ENCODE measurements at regions not wholly inside any gene's neighbourhood (a gene's known extent, or its start where the extent isn't known, plus 50 kb on each side); places are given as distances from the start of the nearest gene placed in this dataset.

DNA sequence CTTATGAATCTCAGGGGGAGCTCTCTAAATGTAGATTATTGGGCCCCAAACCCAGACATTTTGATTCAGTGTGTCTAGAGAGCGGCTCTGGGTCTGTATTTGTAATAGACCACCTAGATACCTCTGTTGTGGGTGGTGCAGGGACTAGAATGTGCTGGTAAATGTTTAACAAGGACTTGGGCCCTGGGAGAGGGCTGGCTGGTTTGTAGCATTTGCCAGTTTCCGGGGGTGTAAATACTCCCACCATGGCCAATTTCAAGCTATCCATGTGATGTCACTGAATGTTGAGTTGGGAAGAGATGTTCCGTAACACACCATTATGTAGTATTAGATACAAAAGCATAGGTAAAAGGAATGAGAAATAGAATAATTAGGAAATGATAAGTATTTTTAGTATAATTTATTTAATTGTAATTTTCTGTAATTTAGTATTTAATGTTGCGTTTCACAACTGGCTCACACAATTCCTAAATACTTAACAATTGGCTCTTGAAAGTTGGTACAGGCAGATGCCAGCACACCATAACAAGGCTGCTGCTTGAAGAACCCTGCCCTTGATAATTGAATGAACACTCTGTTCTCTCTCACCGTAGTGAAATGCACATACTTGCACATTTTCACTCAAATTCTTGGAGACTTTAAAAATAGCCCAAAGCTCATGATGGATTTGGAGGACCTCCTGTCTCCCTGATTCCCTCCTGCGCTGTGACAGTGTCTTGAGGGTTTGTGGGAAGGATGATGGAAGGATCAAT lies 359.2 kb upstream of the PROK2 start:
- H3K27ac ChIP-seq, result no peak overlapping the region

GRCh38 chr3:72143322-72143721 lies 358.4 kb upstream of the PROK2 start:
- Histone ChIP-seq H3K4me1 (peaks cover 15% of the 10 kb centered on the region), H3K36me3 (no peaks in the 10 kb centered on the region), H3K27ac (no peak overlapping the region), H3K27me3 (no peaks in the 10 kb centered on the region), H3K9me3 (peaks cover 7% of the 10 kb centered on the region), H3K9ac (no peak overlapping the region), H4K20me1 (no peaks in the 10 kb centered on the region), H3K4me3 (no peak overlapping the region), H3K4me2 (no peak overlapping the region)
- TF ChIP-seq Cebpa-rat (IDR thresholded peaks at IDR 0.05), result no peak

More for the DNA sequence above, 359.2 kb upstream of the PROK2 start:
- Histone ChIP-seq H3K4me3 (no peak overlapping the region), H3K36me3 (no peaks in the 10 kb centered on the region), H4K20me1 (no peaks in the 10 kb centered on the region), H3K27me3 (no peaks in the 10 kb centered on the region), H3K9me3 (peaks cover 11% of the 10 kb centered on the region), H3K9ac (no peak overlapping the region), H3K4me1 (peaks cover 13% of the 10 kb centered on the region), H3K4me2 (peak overlapping the region; percentile 63)
- TF ChIP-seq Cebpa-rat (IDR thresholded peaks at IDR 0.05), result no peak

GRCh38 chr3:72142028-72142427 lies 357.1 kb upstream of the PROK2 start:
- no peaks in the 10 kb centered on the region for H4K20me1 ChIP-seq
- no peak for TF ChIP-seq Cebpa-rat (IDR thresholded peaks at IDR 0.05)
- peaks cover 21% of the 10 kb centered on the region for H3K4me1 ChIP-seq
- no peaks in the 10 kb centered on the region for H3K27me3 ChIP-seq
- H3K9me3 ChIP-seq, result no peaks in the 10 kb centered on the region
- H3K4me2 ChIP-seq, result no peak overlapping the region
- no peak overlapping the region for H3K9ac ChIP-seq
- H3K4me3 ChIP-seq, result no peak overlapping the region
- H3K27ac ChIP-seq, result no peak overlapping the region
- no peaks in the 10 kb centered on the region for H3K36me3 ChIP-seq

- no peaks in the 10 kb centered on the region for H3K9me3 ChIP-seq
- H3K4me2 ChIP-seq, result no peak overlapping the region
- H3K4me1 ChIP-seq, result peaks cover 21% of the 10 kb centered on the region
- no peaks in the 10 kb centered on the region for H3K27me3 ChIP-seq
- no peak overlapping the region for H3K27ac ChIP-seq
- no peak for TF ChIP-seq Cebpa-rat (IDR thresholded peaks at IDR 0.05)
- no peak overlapping the region for H3K9ac ChIP-seq
- H3K36me3 ChIP-seq, result no peaks in the 10 kb centered on the region
- no peaks in the 10 kb centered on the region for H4K20me1 ChIP-seq
- H3K4me3 ChIP-seq, result no peak overlapping the region
Observed at GRCh38 chr3:72141264-72141663, 356.3 kb upstream of the PROK2 start.

DNA sequence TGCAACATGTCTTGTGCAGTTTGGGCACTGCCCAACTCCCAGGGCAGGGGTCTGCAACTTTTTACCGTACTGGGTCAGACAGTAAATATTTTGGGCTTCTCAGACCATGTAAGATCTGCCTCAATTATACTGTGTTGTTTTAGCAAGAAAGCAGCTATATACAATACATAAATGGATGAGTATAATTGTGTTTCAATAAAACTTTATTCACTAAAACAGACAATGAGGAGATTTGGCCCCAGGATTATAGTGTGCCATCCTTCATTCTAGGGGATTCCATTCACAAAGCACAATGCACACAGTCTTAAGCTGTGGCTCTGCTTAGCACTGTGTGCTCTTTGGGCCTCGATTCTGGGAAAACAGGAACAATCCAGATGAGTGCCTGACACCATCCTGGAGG lies 354.4 kb upstream of the PROK2 start:
- peaks cover 10% of the 10 kb centered on the region for H3K4me1 ChIP-seq
- no peak overlapping the region for H3K4me2 ChIP-seq
- no peaks in the 10 kb centered on the region for H3K27me3 ChIP-seq
- H3K27ac ChIP-seq, result no peak overlapping the region
- no peak overlapping the region for H3K9ac ChIP-seq
- no peaks in the 10 kb centered on the region for H3K9me3 ChIP-seq
- H3K4me3 ChIP-seq, result no peak overlapping the region
- TF ChIP-seq Cebpa-rat (IDR thresholded peaks at IDR 0.05), result no peak
- no peaks in the 10 kb centered on the region for H3K36me3 ChIP-seq
- H4K20me1 ChIP-seq, result no peaks in the 10 kb centered on the region

- H3K36me3 ChIP-seq, result no peaks in the 10 kb centered on the region
- no peak overlapping the region for H3K4me3 ChIP-seq
- H3K4me2 ChIP-seq, result 0 out of 2 replicates have a peak overlapping the region, but pooled peaks have one; percentile 15
- no peaks in the 10 kb centered on the region for H3K9me3 ChIP-seq
- H3K4me1 ChIP-seq, result peaks cover 8% of the 10 kb centered on the region; the same call in 1 of the 2 replicates
- no peak overlapping the region for H3K27ac ChIP-seq
- no peak overlapping the region for H3K9ac ChIP-seq
- no peaks in the 10 kb centered on the region for H3K27me3 ChIP-seq
- no peaks in the 10 kb centered on the region for H4K20me1 ChIP-seq
- TF ChIP-seq Cebpa-rat (IDR thresholded peaks at IDR 0.05), result no peak
Observed at GRCh38 chr3:72137865-72138861, 353.2 kb upstream of the PROK2 start.

DNA sequence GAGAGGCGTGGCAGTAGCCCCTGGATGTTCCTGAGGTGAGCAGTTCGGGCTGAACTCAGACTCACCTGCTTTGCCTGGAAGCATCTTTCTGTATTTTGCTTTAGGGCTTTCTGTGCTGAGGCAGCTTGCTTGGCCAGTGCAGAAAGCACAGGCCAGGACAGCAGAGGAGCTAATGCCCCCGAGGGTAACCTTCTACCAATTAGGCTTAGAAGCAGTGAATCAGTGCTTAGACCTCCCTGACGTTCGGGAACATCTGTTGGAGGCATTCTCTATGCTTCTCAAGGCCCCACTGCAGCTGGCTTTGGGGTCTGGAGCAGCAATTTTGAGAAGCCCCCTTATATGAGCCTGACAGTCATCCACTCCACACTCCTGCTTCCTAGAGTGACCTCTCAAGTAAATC lies 350.7 kb upstream of the PROK2 start:
- Histone ChIP-seq H4K20me1 (no peaks in the 10 kb centered on the region), H3K4me2 (no peak overlapping the region), H3K9me3 (no peaks in the 10 kb centered on the region; the same call in 1 of the 2 replicates), H3K4me1 (peaks cover 8% of the 10 kb centered on the region; the same call in 1 of the 2 replicates), H3K9ac (no peak overlapping the region), H3K36me3 (no peaks in the 10 kb centered on the region), H3K27ac (no peak overlapping the region), H3K4me3 (no peak overlapping the region), H3K27me3 (no peaks in the 10 kb centered on the region)
- TF ChIP-seq Cebpa-rat (IDR thresholded peaks at IDR 0.05), result no peak

DNA sequence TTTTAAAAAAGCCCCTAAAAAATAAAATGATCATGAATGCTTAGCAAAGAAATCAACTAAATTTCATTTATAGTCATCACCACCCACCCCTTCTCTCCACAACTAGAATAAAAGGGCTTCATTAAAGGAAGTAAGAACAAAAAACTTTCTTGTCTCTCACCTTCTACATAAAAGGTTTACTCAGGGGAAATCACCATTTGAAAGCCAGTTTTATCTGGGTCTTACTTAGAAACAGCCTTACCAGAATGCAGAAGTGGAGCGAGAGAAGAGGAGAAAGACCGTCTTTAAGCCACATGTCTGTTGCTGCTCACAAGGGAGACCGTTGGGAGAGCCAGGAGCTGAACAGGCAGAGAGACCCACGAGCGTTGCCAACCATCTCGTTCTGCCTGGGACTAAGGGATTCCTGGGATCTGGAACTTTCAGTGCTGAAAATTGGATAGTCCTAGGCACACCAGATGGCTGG lies 350.1 kb upstream of the PROK2 start:
- no peak overlapping the region for H3K4me3 ChIP-seq
- no peaks in the 10 kb centered on the region; the same call in 1 of the 2 replicates for H3K9me3 ChIP-seq
- no peak overlapping the region for H3K27ac ChIP-seq
- no peaks in the 10 kb centered on the region for H3K27me3 ChIP-seq
- no peaks in the 10 kb centered on the region for H3K36me3 ChIP-seq
- no peak for TF ChIP-seq Cebpa-rat (IDR thresholded peaks at IDR 0.05)
- peaks cover 8% of the 10 kb centered on the region; the same call in 1 of the 2 replicates for H3K4me1 ChIP-seq
- H3K9ac ChIP-seq, result no peak overlapping the region
- no peak overlapping the region for H3K4me2 ChIP-seq
- no peaks in the 10 kb centered on the region for H4K20me1 ChIP-seq

- no peak overlapping the region for H3K27ac ChIP-seq
- H4K20me1 ChIP-seq, result no peaks in the 10 kb centered on the region
- H3K9ac ChIP-seq, result no peak overlapping the region
- H3K4me1 ChIP-seq, result peaks cover 7% of the 10 kb centered on the region; the same call in 1 of the 2 replicates
- no peaks in the 10 kb centered on the region; the same call in 1 of the 2 replicates for H3K9me3 ChIP-seq
- H3K4me2 ChIP-seq, result no peak overlapping the region
- H3K36me3 ChIP-seq, result no peaks in the 10 kb centered on the region
- no peak for TF ChIP-seq Cebpa-rat (IDR thresholded peaks at IDR 0.05)
- H3K27me3 ChIP-seq, result no peaks in the 10 kb centered on the region
- no peak overlapping the region for H3K4me3 ChIP-seq
Observed at GRCh38 chr3:72133329-72134011, 348.5 kb upstream of the PROK2 start.

Data from BLaER1 (cell line).